ENCODE measurements at regions not wholly inside any gene's neighbourhood (a gene's known extent, or its start where the extent isn't known, plus 50 kb on each side); places are given as distances from the start of the nearest gene placed in this dataset.
"Not testable (repeated sequence)": the region's sequence is repeated elsewhere in the genome, so short reads cannot be mapped to it uniquely, and the experiment has no call there.

DNA sequence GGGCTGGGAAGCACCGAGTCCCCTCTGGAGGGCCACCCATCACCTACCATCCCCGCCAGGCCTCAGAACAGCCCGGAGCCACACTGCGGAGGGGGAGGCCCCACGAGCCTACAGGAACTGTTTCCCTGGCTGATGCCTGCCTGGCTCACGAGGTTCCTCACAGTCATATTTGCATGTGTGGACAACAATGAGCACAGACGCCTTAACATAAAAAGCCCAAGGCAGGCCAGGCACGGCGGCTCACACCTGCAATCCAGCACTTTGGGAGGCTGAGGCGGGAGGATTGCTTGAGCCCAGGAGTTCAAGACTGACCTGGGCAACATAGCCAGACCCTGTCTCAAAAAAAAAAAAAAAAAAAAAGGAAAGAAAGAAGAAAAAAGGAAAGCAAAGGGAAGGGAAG is 125.9 kb downstream of the FAM53A start:
- no peak for DNase-seq

DNA sequence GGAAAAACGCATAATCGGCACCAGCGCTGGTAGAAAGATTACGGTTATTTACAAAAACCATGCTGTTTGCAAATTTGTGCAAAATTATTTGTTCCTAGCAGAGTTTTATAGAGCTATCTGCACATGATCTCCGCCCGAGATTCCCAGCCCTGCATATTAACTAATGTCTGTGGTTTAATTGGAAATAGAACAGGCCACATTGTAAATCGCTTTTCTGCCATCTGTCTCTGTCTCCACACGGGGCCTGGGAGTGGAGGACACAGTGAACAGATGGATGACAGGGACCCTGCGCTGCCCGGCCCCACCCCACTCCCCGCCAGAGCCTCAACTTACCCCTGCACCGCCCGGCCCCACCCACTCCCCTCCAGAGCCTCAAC is 126.9 kb downstream of the FAM53A start:
- no peak for DNase-seq

DNA sequence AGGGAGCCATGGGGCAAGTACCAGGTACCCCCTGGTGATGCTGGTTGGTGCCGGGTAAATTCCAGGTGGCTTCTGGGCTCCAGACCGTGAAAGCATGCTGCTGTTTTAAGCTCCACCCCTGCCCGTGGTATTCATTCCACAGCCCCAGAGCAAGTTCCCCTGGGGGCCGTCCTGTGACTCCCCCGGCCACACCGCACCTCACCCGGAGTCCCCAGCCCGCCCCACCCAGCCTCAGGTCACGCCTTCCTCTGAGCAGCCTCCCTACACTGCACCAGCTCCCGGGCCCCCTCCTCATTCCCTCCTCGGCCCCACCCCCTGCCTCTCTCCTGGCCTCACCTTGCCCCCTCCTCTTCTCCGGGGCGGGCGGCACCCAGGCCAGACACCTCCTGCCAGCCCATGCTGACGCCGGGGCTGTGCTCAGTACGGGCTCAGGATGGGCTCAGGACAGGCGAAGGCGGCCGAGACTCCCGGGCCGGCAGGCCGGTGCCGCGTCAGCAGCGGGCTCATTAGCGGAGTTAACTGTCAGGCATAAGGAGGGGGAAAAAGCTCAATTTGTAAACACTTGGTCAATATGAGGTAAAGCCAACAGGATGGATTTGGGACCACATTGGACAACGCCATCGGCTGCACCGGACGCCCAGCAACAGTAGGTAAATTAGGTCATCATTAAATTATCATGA is 127.4 kb downstream of the FAM53A start:
- no peak for DNase-seq

DNA sequence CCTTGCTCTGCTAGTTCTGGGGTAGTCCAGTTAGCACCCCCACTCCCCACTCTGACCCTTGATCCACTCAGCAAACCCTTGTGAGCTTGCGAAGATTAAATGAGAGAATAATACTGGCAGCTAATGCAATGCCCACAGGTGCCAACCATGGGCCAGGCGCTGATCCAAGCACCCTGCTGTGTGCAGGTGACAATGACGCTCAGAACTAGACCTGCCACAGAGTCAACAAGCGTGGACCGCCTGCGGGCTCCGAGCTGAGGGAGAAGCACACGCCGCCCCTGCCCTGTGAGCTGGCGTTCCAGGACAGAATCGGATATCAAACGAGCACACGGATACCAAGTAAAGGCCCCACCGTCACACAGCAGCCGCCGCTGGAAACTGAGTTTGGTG is 129.2 kb downstream of the FAM53A start:
- no peak for DNase-seq

DNA sequence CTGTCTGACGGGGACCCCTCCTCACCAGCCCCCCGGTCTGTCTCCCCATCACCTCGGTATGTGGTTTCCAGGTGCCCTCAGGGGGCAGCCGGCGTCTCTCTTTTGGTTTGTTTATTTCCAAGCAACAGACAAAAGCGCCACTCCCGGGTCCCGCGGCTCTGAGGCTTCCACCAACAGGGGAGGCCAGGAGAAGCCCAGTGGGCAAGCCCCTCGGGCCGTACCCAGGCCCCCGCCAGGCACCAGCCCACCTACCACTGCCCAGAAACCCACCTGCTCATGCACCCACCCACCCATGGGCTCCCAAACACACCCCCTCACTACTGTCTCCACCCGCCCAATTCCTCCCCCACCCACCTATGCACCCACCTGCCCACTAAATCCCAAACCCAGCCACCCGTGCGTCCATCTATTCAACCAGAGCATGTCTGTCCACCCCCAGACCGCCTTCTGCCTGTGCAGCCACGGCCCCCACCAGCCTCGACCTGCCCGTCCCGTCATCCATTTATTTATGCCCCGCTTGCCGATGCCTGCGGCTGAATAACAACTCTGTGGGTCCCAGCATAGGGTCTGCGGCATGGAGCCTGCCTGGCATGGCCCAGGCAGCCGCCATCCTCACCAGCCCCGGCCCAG is 129.8 kb downstream of the FAM53A start:
- no peak for DNase-seq

DNA sequence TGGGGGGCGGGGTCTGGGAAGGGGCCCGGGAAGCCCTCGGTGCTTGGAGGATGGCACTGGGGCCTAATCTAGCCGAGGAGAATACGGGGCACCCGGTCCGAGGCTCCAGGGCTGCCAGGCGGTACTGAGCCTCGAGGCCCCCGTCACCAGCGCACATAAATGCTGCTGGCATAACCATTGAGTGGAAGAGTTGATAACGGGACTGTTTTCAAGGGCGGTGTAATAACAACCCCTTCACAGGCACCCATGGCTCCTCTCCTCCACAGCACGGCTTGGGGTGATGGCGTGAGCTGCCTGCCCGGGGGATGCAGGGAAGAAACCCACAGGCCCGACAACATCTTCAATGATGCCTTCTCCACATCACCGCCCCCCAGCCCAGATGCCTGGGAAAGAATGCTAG is 130.7 kb downstream of the FAM53A start:
- DNase-seq: no peak

DNA sequence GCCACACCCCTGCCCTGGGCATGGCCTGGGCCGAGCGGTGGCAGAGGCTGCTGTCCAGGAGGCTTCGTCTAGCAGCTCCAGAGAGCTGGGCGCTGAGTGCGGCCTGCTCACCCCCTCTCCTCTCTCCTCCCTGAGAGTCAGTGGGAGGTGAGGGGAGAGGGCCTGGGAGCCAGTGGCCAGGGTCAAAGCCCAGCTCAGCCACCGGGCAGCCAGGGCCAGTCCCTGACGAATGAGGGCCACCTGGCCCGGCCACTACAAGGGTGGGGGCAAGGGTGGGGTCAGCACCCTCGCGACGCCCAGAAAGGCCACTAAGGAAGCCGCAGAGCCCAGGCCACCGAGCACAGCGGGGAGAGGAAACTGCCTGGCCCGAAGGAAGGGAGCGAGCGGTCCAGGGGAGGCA is 131.7 kb downstream of the FAM53A start:
- DNase-seq: no peak

DNA sequence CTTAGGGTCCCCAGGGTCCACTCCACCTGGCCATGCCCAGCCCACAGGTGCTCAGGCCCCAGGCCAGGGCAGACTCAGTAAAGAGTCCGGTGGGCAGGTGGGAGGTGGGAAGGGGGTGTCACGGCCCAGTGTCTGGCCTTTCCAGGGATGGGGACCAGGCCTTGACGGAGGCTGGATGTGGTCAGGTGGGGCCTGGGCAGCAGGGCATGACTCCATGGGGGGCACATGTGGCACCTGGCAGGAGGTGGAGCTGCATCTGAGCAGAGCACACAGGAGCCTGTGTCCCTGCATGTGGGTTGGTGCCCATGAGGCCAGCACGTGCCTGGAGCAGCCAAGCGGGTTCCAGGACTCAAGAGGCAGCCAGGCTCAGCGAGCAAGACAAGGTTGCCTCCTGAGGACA is 132.9 kb downstream of the FAM53A start:
- no peak for DNase-seq

DNA sequence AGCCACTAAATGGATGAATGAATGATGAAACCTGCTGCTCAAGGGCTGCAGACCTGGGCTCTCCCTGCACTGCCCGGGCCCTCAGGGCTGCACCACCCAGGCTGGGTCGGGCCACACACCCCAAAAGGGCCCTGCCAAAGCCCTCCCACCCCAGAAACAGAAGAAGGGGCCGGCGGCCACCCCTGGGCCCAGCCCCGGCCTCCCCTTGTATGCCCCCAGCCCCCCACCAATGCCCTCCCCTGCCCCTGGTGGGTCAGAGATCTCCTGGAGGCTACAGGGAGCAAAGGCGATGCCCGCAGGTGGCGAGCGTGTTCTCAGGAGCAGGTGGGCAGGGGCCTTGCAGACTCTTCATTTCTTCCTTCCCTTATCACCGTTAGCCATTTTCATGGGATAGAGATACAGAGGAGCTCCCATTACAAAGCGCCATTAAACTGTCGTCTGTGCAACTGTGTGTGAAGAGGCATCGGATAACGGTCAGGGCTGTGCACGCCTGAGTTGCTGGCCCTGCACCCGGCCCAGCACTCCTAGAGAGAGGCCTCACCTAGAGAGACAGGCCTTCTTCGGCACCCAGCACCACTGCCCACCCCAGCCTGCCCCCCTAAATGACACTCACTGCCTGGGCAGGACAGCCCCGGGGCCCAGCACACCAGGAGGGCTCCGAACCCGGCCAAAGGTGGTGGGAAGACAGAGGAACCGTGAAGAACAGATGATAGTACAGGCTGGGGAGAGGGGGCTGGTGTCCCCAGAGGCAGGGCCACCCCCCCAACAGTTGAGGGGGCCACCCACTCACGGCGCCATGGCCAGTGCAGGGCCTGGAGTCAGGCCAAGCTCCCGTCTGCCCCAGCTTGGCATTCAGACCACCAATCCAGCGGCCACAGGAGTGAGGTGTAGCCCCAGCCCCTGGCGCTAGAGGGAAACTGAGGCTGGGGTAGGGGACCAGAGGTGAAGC is 133.7 kb downstream of the FAM53A start:
- DNase-seq: no peak

DNA sequence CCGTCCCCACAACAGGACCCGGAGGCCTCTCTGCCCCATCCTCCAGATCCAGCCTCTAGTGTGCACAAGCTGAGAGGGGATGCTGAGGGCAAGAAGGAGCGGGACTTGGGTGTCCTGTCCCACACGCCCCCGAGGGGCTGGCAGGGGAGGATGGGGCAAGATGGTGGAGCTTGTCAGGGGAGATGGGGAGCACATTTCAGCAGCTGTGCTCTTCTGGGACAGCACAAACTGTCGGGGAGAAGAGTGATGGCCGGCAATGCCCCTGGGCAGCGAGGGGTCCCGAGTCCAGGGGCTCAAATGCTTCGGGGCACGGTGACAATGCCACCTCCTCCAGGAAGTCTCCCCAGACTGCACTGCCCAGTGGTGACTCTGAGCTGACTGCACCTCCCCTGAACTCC is 134.5 kb downstream of the FAM53A start:
- no peak for DNase-seq

DNA sequence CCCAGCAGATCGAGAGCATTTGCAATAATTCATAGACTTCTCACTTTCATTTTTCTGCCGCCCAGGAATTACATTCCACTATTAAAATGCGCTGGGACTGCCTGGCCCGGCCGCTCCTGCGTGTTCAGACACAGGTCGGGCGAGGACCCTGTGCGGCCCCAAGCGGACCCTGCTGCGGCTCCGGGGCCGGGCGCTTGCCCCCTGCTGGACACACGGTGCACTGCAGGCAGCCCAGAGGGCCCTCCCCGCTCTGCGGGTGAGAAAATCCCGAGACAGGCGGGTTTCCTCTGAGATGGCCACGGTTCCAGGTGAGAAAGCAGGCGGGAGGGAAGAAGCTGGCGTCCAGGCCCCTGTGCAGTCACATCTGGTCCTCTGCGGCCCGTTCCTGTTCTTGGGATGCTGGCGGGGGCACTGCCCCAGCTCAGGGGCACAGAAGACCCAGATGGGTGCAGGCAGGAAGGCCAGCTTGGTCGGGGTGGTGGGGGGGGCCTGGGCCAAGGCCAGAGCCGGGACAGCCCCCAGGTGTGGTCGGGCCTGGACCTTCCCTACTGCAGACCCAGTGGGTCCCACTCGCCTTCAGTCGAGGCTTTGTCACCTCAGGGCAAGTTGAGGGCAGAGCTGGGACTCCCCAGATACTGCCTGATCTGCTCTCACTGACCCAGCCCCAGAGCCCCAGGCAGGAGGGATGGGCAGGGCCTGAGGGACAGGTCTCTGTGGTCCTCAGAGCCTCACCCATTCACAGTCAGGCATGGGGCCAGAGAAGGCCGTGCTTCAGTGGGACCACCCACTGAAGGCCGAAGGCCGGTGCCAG is 135.1 kb downstream of the FAM53A start:
- DNase-seq: peak in 1 of 2 experiments; percentile 15

DNA sequence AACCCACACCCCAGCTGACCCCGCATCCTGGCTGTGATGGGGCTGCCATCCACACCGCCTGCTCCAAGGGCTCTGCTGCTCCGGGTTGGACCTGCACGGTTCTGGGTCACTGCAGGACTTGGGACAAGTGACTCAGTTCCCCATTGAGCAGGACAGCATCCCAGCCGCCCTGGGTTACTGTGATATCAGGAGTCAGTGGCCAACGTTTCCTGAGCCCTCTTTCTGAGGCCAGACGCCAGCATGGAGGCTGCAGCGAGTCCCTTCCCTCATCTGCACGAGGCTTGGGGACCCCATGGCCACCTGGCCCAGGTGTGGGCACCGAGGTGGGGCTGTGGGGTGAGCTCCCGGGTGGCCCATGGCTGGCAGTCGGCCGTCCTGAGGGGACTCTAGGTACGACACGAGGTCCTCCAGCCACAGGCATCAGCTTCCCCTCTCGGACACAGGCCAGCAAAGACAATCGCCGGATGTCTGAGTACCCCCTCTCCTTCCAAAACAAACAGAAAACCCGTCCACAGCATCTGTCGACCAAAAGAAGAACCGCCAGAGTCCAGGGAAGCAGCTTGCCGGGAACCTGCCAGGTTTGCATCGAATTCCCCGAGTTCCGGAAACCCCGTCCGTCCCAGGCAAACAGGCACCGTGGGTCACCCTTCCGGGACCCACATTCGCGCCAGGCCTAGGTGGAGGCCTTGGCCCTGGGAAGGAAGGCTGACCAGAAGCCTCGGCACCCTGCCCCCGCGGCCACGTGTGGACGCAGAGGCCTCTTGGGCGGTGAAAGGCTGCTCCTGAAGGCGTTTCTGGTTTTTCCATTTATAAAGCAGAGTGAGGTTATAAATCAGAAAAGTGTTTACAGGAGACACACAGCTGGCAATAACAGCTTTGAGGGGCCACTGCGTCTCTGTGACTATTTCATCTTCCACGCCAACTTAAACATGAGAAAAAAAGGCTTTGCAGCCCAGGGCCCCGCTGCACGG is 136.0 kb downstream of the FAM53A start:
- DNase-seq: no peak

DNA sequence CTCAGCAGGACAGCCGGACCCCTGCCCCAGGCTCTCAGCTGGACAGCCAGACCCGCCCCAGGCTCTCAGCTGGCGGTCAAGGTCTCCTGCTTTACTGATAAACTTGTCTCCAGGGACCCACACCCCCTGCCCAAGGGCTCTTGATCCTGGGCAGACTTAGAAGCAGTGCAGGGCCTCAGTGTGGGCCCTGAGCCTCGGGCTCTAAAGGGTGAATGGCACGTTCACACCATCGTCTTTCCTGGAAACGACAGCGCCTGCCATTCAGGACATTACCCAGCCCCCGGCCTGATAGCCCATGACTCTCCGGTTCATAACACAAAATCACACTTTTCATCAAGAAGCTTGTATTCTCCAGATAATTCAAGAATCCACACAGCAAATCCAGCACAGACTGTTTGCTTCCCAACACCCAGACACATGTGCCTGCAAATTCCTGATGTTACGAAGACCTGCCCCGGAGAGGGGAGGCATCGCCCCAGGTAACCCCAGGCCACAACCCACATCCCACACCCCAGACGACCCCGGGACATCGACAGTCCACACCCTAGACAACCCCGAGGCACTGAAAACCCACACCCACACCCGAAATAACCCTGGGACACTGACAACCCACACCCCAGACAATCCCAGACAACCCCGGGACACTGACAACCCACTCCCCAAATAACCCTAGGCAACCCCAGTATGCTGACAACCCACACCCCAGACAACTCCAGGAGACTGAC is 136.8 kb downstream of the FAM53A start:
- DNase-seq: no peak

DNA sequence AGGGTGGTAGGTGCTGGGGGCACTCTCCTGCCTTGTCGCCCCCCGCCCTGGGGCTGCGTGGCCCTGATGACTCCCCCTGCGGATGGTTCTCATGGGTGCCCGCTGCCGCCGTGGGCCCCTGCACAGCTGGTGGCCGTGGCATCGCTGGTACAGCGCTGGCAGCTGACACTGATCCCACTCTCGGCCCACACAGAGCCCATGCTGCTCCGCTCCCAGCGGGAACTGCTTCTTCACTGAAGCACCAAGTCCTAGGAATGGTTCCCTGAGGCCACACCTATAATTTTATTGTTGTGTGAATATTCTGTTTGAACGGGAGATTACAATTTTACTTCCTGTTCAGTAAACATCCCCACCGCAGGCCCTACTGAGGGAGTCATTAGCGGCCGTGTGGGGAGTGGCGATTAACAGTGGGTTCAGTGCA is 138.6 kb upstream of the NKX1-1 start:
- no peak for DNase-seq

DNA sequence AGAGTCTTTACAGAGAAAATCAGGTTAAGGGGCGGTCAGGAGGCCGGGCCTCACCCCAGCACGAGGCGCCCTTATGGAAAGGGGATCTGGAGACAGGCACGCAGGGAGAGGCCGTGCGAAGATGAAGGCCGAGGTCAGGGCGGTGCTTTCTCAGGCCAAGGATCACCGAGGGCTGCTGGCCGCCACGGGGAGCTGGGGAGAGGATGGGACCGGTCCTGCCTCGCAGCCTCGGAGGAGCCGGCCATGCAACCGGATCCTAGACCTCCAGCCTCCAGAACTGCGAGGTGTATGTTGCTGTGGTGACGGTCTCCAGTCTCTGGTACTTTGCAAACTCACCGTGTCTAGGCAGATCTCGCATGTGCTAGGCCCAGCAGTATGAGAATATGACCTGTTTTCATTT is 138.2 kb upstream of the NKX1-1 start:
- DNase-seq: not testable (repeated sequence)

DNA sequence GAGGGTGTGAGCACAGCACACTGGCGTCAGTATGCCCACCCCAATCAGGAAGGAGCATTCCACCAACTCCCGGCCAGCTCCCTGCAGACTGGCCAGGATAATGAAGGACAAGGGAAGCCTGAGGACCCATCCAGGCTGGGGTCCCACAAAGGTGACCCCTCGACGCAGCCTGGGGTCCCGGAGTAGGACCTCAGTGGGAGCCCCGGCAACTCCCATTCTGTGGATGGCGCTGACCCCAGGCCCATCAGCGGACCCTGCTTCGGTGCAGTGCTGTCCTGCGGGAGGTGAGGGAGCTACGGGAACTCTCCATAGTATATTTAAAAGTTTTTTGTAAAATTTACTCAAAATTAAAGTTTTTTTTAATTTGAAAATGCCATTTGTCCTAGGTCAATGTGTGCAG is 137.7 kb upstream of the NKX1-1 start:
- DNase-seq: no peak

DNA sequence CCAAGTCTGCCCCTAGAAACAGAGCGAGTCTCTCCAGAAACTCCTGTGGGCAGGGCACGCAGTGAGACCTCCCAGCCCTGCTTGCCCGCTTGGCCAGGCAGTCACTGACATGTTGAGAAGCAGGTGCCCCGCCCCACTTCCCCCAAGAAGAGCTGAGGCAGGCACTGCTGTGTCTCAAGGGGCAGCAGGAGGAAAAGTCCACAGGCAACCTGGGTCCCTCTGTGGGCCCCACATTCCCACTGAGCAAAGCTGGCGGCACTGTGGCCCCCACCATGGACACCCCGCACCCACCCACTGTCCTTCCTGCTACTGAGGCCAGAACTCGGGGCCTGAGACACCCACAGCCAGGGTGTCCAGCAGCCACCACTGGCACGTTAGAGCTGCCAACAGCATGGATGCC is 137.3 kb upstream of the NKX1-1 start:
- no peak for DNase-seq

DNA sequence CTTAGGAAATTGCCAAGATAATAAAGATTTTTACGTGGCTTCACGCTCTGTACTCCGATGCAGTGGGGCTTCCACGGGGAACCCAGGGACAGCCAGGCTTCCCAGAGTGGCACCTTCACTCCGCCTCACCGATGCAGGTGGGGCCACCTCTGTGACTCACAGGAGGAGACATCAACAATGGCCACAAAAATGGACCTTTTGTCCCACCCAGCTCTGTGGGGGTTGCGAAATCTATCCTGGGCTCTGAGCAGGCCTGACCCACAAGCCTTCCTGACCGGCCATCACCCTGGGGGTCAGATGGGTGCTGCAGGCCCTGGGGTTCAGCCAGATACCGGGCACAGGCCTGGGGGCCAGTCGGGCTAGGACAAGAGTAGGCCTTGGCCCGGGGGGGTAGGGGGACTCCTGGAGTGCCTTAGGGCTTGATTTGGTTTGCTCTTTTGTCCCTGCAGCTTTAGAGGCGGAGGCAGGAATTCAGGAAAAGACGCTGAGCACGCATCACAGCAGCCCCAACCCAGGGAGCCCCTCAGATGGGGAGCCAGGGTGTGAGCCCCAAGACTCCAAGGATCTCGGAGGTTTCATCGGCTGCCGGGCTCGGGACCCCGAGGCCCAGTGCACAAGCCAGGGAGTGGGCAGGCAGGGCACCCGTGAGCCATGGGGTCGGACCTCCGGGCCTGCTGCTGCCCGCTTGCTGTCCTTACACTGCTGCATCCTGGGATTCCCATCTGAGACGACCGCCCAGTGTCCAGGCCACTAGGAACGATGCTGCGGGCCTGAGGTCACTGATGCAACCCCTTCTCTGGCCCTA is 136.5 kb upstream of the NKX1-1 start:
- no peak for DNase-seq

DNA sequence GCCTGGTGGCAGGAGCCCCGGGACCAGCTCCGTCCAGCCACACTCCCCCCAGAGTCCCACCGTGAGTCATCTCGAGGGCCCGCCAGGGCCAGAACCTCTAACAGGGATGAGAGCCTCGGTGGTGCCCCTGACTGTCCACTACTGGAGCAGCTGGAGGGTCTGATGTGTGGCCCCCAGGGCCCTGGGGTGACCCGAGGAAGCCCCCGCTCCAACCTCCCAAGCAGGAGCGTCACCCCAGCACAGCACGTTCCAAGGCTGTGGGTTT is 135.9 kb upstream of the NKX1-1 start:
- no peak for DNase-seq

DNA sequence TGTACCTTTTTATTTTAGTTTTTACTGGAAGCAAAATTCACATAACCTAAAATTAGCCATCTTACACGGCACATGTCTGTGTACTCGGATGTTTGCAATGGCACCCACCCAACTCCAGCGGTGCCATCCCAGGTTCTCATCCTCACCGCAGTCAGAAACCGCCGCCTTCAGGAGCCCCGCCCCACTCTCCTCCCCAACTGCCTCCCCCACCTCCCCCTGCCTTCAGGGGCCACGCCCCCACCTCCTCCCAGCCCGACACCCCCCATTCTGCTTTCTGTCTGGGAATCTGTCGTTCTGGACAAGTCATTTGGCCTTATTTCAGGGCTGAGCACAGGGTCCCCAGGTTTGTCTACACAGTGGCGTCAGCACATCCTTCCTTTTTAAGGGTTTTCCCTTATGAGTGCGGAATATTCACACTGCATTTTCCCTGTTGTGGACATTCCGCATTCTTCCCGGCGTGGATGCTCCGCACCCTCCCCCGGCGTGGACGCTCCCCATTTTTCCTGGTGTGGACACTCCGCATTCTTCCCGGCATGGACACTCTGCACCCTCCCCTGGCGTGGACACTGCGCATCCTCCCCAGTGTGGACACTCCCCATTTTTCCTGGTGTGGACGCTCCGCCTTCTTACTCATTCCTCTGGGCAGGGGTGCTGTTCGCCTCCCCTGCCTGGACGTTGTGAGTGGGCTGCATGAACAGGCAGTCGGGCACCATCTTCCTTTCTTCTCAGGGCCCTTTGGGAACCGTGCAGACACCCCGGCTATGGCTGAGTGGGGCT is 135.4 kb upstream of the NKX1-1 start:
- DNase-seq: no peak
